Natural killer cell (primary cell): ENCODE measurements at regions not wholly inside any gene's neighbourhood (a gene's known extent, or its start where the extent isn't known, plus 50 kb on each side); places are given as distances from the start of the nearest gene placed in this dataset.

Experiments
- ATAC-seq, 3 donors: fragments of 150-1000 bp in 2 of 3; fragments of 200-7000 bp in 1 of 3; cut with Tn5 transposase; 1 replicate in 1 of 3; 2 replicates in 2 of 3; pipeline ENCODE4 v1.10.0; 2021; ENCODE audit warnings: mild to moderate bottlenecking in 2 of 3, moderate library complexity in 2 of 3
- DNase-seq, 2 donors: peaks; one replicate each; pipeline versions ENCODE4 v3.0.0 to v3.0.0-alpha.2; 2013 to 2021; ENCODE audit warnings: mixed read lengths in 1 of 2
- H3K27ac ChIP-seq: one replicate; pipeline ENCODE4 v1.5.1; 2013; ENCODE audit warnings: mild to moderate bottlenecking, low read length
- H3K27me3 ChIP-seq: one replicate; pipeline ENCODE4 v1.6.1; 2013; ENCODE audit warnings: low read length; ENCODE audit not compliant: control insufficient read depth, insufficient read depth
- H3K36me3 ChIP-seq: one replicate; pipeline ENCODE4 v1.6.1; 2013; ENCODE audit warnings: low read length; ENCODE audit not compliant: control insufficient read depth, insufficient read depth
- H3K4me1 ChIP-seq: one replicate; pipeline ENCODE4 v1.6.1; 2013; ENCODE audit warnings: low read length; ENCODE audit not compliant: control insufficient read depth, insufficient read depth
- H3K4me3 ChIP-seq: one replicate; pipeline ENCODE4 v1.5.1; 2013; ENCODE audit warnings: low read length
- H3K9me3 ChIP-seq: one replicate; pipeline ENCODE4 v1.6.1; 2013; ENCODE audit warnings: low read length; ENCODE audit not compliant: control insufficient read depth, insufficient read depth
- H3K27ac Mint-ChIP-seq, 2 donors: one replicate each; pipeline ENCODE4 v1.8.0; 2022; ENCODE audit warnings: mild to moderate bottlenecking in 2 of 2, mixed read lengths in 2 of 2, moderate library complexity in 1 of 2
- H3K27me3 Mint-ChIP-seq, 2 donors: one replicate each; pipeline ENCODE4 v1.8.0; 2022; ENCODE audit warnings: low read depth in 2 of 2, mixed read lengths in 2 of 2
- H3K36me3 Mint-ChIP-seq: one replicate; pipeline ENCODE4 v1.8.0; 2022; ENCODE audit warnings: mixed read lengths
- H3K4me1 Mint-ChIP-seq, 2 donors: one replicate each; pipeline ENCODE4 v1.8.0; 2022; ENCODE audit warnings: mixed read lengths in 2 of 2
- H3K4me3 Mint-ChIP-seq: one replicate; pipeline ENCODE4 v1.8.0; 2022; ENCODE audit warnings: mild to moderate bottlenecking, moderate library complexity, mixed read lengths
- H3K9me3 Mint-ChIP-seq, 2 donors: one replicate each; pipeline ENCODE4 v1.8.0; 2022; ENCODE audit warnings: mixed read lengths in 2 of 2
- CTCF ChIP-seq: fragments of 200-600 bp; IDR thresholded peaks from one replicate; pipeline ENCODE4 v1.8.0; 2022; ENCODE audit warnings: antibody characterized with exemption
- WGBS: methylation state at CpG from one replicate; pipeline ENCODE4 v1.1.7; 2013; ENCODE audit warnings: missing lambda C conversion rate; ENCODE audit not compliant: insufficient coverage; 5-methylcytosine and 5-hydroxymethylcytosine counted together
- intact Hi-C: fragments of 100-400 bp; cut with micrococcal nuclease; formaldehyde crosslinking; loops from one replicate; pipeline ENCODE4 v1.14.2; 2022

- H3K4me3 Mint-ChIP-seq: no peak overlapping the region
- H3K27me3 ChIP-seq: no peaks in the 10 kb centered on the region
- no peak for TF ChIP-seq CTCF
- no peaks in the 10 kb centered on the region for H3K9me3 Mint-ChIP-seq
- DNase-seq (no peak), ATAC-seq (no peak)
- H3K9me3 ChIP-seq: no peaks in the 10 kb centered on the region
- intact Hi-C loops: no loop called here
- no peaks in the 10 kb centered on the region for H3K4me1 ChIP-seq
- no peak overlapping the region for H3K27ac ChIP-seq
- no peak overlapping the region for H3K4me3 ChIP-seq
- H3K4me1 Mint-ChIP-seq: no peaks in the 10 kb centered on the region
- H3K36me3 ChIP-seq: no peaks in the 10 kb centered on the region
- no peaks in the 10 kb centered on the region for H3K36me3 Mint-ChIP-seq
- no peak overlapping the region for H3K27ac Mint-ChIP-seq
- H3K27me3 Mint-ChIP-seq: peaks cover 0 to 6% of the 10 kb centered on the region in 2 donors
- 88% methylated on average over 1 of the region's 1 CpG for WGBS
Observed at GRCh38 chr1:116299248-116299647, 73.8 kb upstream of the ATP1A1 start.

GRCh38 chr1:116302281-116302680 is 70.8 kb upstream of the ATP1A1 start:
- Histone ChIP-seq H3K27ac (no peak overlapping the region), H3K27me3 (no peaks in the 10 kb centered on the region), H3K36me3 (no peaks in the 10 kb centered on the region), H3K4me3 (no peak overlapping the region), H3K4me1 (no peaks in the 10 kb centered on the region), H3K9me3 (no peaks in the 10 kb centered on the region)
- no peak for DNase-seq
- no peaks in the 10 kb centered on the region for H3K9me3 Mint-ChIP-seq
- TF ChIP-seq CTCF: no peak
- WGBS: no CpG with 5 or more reads among the region's 1 CpG
- H3K4me1 Mint-ChIP-seq: no peaks in the 10 kb centered on the region
- H3K4me3 Mint-ChIP-seq: no peak overlapping the region
- no peak overlapping the region for H3K27ac Mint-ChIP-seq
- intact Hi-C loops: no loop called here
- H3K27me3 Mint-ChIP-seq: peaks cover 0 to 6% of the 10 kb centered on the region in 2 donors
- no peaks in the 10 kb centered on the region for H3K36me3 Mint-ChIP-seq
- no peak for ATAC-seq

GRCh38 chr1:116306102-116306501 is 66.9 kb upstream of the ATP1A1 start:
- H3K27ac ChIP-seq: no peak overlapping the region
- H3K27me3 Mint-ChIP-seq: no peaks in the 10 kb centered on the region
- H3K27me3 ChIP-seq: no peaks in the 10 kb centered on the region
- no peak overlapping the region for H3K27ac Mint-ChIP-seq
- H3K9me3 Mint-ChIP-seq: no peaks in the 10 kb centered on the region
- no peak for TF ChIP-seq CTCF
- H3K4me1 ChIP-seq: no peaks in the 10 kb centered on the region
- no peak overlapping the region for H3K4me3 Mint-ChIP-seq
- H3K4me3 ChIP-seq: no peak overlapping the region
- intact Hi-C loops: no loop called here
- no peaks in the 10 kb centered on the region for H3K36me3 ChIP-seq
- H3K4me1 Mint-ChIP-seq: no peaks in the 10 kb centered on the region
- 92% methylated on average over 1 of the region's 2 CpGs for WGBS
- no peaks in the 10 kb centered on the region for H3K9me3 ChIP-seq
- ATAC-seq: no peak
- DNase-seq: no peak
- H3K36me3 Mint-ChIP-seq: no peaks in the 10 kb centered on the region

DNA sequence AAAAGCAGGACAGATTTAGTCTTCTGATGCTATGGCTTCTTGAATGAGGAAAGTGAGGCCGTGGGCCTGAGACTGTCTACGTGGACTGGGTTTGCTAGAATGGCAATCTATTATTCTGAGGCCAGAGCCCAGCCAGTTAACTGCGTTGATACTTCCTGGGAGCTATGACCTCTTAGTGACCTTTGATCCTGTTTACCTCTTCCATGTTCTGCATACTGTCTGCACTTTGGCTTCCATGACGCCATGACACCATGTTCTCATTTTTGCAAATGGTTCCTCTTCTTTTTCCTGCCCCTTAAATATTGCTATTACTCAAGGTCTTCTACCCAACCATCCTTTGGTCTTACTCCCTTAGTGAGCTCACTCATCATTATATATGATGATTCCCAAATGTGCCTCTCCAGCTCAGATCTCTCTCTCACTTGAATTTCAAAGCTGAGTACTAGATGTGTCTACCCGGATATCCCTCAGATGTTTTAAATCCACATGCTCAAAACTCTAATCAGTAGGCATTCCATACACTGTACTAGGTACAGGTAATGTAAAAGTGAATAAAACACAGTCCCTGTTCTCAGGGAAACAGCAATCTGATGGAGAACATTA is 66.1 kb upstream of the ATP1A1 start:
- DNase-seq (no peak), ATAC-seq (no peak)
- WGBS: 97% methylated on average over 5 of the region's 5 CpGs
- no peaks in the 10 kb centered on the region for H3K9me3 ChIP-seq
- no peak overlapping the region for H3K27ac ChIP-seq
- Mint-ChIP-seq H3K27me3 (no peaks in the 10 kb centered on the region), H3K4me3 (no peak overlapping the region), H3K4me1 (no peaks in the 10 kb centered on the region), H3K27ac (no peak overlapping the region), H3K9me3 (no peaks in the 10 kb centered on the region), H3K36me3 (no peaks in the 10 kb centered on the region)
- H3K27me3 ChIP-seq: no peaks in the 10 kb centered on the region
- intact Hi-C loops: no loop called here
- H3K4me3 ChIP-seq: no peak overlapping the region
- no peaks in the 10 kb centered on the region for H3K36me3 ChIP-seq
- H3K4me1 ChIP-seq: no peaks in the 10 kb centered on the region
- no peak for TF ChIP-seq CTCF
